ENCODE measurements at regions not wholly inside any gene's neighbourhood (a gene's known extent, or its start where the extent isn't known, plus 50 kb on each side); places are given as distances from the start of the nearest gene placed in this dataset.
"Not testable (repeated sequence)": the region's sequence is repeated elsewhere in the genome, so short reads cannot be mapped to it uniquely, and the experiment has no call there.

GRCh38 chr3:67064105-67064504 is 66.0 kb downstream of the KBTBD8 start:
- H3K27ac Mint-ChIP-seq = no peak overlapping the region
- no peaks in the 10 kb centered on the region for H3K4me1 Mint-ChIP-seq (ENCODE audit: low read depth)
- H3K27me3 Mint-ChIP-seq = peaks cover 11% of the 10 kb centered on the region
- H3K9me3 Mint-ChIP-seq = no peaks in the 10 kb centered on the region
- intact Hi-C loops (cut with micrococcal nuclease) = no loop called here
- H3K36me3 Mint-ChIP-seq (ENCODE audit: low read depth) = no peaks in the 10 kb centered on the region
- H3K4me3 Mint-ChIP-seq = no peak overlapping the region

DNA sequence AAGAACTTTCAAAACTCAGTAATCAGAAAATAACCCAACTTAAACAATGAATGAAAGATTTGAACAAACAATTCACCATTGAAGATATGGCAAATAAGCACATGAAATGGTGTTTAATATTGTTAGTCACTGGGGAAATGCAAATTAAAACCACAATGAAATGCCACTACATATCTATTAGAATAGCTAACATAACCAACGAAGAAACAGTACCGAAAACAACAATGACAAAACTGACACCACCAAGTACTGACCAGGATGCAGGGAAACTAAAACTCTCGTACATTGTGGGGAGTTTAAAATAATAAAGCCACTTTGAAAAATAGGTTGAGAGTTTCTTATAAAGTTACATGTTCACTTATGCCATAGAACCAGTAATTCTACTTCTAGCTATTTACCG is 69.1 kb downstream of the KBTBD8 start:
- Mint-ChIP-seq H3K9me3 (no peaks in the 10 kb centered on the region), H3K36me3 (ENCODE audit: low read depth) (no peaks in the 10 kb centered on the region), H3K4me3 (no peak overlapping the region), H3K4me1 (ENCODE audit: low read depth) (no peaks in the 10 kb centered on the region), H3K27ac (no peak overlapping the region), H3K27me3 (peaks cover 7% of the 10 kb centered on the region)
- intact Hi-C loops (cut with micrococcal nuclease) = no loop called here

DNA sequence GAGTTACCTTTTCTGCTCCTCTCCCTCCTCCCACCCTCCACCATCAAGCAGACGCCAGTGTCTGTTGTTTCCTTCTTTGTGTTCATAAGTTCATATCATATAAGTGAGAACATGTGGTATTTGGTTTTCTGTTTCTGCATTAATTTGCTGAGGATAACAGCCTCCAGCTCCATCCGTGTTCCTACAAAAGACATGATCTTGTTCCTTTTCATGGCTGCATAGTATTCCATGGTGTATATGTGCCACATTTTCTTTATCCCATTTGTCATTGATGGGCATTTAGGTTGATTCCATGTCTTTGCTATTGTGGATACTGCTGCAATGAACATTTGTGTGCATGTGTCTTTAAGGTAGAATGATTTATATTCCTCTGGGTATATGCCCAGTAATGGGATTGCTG is 74.5 kb downstream of the KBTBD8 start:
- H3K27me3 Mint-ChIP-seq; H3K4me1 Mint-ChIP-seq (ENCODE audit: low read depth); H3K36me3 Mint-ChIP-seq (ENCODE audit: low read depth); H3K9me3 Mint-ChIP-seq; H3K4me3 Mint-ChIP-seq; intact Hi-C loops (cut with micrococcal nuclease); H3K27ac Mint-ChIP-seq: not testable (repeated sequence)

DNA sequence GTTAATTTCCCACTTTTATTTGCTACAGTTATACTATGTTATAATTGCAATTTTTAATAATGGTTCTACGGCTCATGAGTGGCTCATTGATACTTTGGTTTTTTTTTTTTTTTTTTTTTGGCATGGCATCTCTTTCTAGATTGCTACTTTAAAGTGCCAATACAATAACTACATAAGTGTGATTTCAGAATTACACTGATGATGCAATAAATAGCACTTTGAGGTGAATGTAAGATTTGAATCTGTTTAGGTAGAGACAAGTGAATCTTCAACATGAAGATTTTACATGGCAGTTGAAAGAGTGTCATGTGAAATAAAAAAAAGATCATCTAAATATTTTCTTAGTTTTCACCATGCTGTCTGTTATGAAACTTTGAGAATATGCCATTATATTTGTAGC is 75.7 kb downstream of the KBTBD8 start:
- intact Hi-C loops (cut with micrococcal nuclease) = no loop called here
- H3K27me3 Mint-ChIP-seq = peaks cover 5% of the 10 kb centered on the region
- H3K36me3 Mint-ChIP-seq (ENCODE audit: low read depth) = no peaks in the 10 kb centered on the region
- H3K27ac Mint-ChIP-seq = no peak overlapping the region
- H3K9me3 Mint-ChIP-seq = no peaks in the 10 kb centered on the region
- no peak overlapping the region for H3K4me3 Mint-ChIP-seq
- no peaks in the 10 kb centered on the region for H3K4me1 Mint-ChIP-seq (ENCODE audit: low read depth)

- intact Hi-C loops (cut with micrococcal nuclease) = no loop called here
- H3K36me3 Mint-ChIP-seq (ENCODE audit: low read depth) = no peaks in the 10 kb centered on the region
- no peaks in the 10 kb centered on the region for H3K9me3 Mint-ChIP-seq
- H3K27ac Mint-ChIP-seq = no peak overlapping the region
- H3K4me1 Mint-ChIP-seq (ENCODE audit: low read depth) = no peaks in the 10 kb centered on the region
- no peak overlapping the region for H3K4me3 Mint-ChIP-seq
- H3K27me3 Mint-ChIP-seq = peaks cover 5% of the 10 kb centered on the region
Measured at GRCh38 chr3:67075295-67075694, 77.2 kb downstream of the KBTBD8 start.

GRCh38 chr3:67076607-67077006 is 78.5 kb downstream of the KBTBD8 start:
- Mint-ChIP-seq H3K4me3 (no peak overlapping the region), H3K36me3 (ENCODE audit: low read depth) (no peaks in the 10 kb centered on the region), H3K27ac (no peak overlapping the region), H3K27me3 (peaks cover 3% of the 10 kb centered on the region), H3K4me1 (ENCODE audit: low read depth) (no peaks in the 10 kb centered on the region), H3K9me3 (no peaks in the 10 kb centered on the region)
- intact Hi-C loops (cut with micrococcal nuclease) = no loop called here

- Mint-ChIP-seq H3K27ac (no peak overlapping the region), H3K36me3 (ENCODE audit: low read depth) (no peaks in the 10 kb centered on the region), H3K9me3 (no peaks in the 10 kb centered on the region), H3K4me1 (ENCODE audit: low read depth) (no peaks in the 10 kb centered on the region), H3K27me3 (peaks cover 3% of the 10 kb centered on the region), H3K4me3 (no peak overlapping the region)
- intact Hi-C loops (cut with micrococcal nuclease) = no loop called here
Measured at GRCh38 chr3:67077656-67078055, 79.5 kb downstream of the KBTBD8 start.

- Mint-ChIP-seq H3K4me3 (no peak overlapping the region), H3K9me3 (peaks cover 33% of the 10 kb centered on the region), H3K36me3 (ENCODE audit: low read depth) (no peaks in the 10 kb centered on the region), H3K4me1 (ENCODE audit: low read depth) (peaks cover 6% of the 10 kb centered on the region), H3K27me3 (peaks cover 1% of the 10 kb centered on the region), H3K27ac (no peak overlapping the region)
- intact Hi-C loops (cut with micrococcal nuclease) = no loop called here
Measured at GRCh38 chr3:67082533-67083024, 84.5 kb downstream of the KBTBD8 start.

DNA sequence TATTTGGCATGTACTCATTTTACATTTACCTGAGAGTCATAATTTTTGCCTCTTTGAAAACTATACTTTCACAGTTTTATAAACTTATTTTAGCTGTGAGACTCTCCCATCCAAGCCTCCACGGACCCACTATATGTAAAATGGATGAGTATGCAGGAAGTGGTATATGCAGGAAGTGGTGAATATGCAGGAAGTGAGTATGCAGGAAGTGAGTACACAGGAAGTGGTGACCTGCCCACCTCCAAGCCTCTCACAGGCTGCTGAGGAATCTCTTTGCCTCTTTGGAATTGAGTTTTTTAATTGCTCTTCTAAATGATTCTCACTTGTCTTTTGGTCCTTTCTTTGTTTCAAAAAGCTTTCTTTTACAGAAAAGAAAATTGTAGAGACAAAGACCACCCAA is 85.2 kb downstream of the KBTBD8 start:
- H3K4me3 Mint-ChIP-seq = no peak overlapping the region
- peaks cover 33% of the 10 kb centered on the region for H3K9me3 Mint-ChIP-seq
- intact Hi-C loops (cut with micrococcal nuclease) = no loop called here

DNA sequence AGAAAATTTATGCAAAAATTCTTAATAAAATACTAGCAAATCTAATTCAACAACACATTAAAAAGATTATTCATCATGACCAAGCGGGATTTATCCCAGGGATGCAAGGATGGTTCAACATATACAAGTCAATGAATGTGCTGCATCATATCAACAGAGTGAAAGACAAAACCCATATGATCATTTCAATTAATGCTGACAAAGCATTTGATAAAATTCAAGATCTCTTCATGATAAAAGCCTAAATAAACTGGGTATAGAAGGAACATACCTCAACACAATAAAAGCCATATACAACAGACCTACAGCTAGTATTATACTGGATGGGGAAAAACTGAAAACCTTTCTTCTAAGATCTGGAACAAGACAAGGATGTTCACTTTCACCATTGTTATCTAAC is 89.7 kb downstream of the KBTBD8 start:
- peaks cover 6% of the 10 kb centered on the region for H3K4me1 Mint-ChIP-seq (ENCODE audit: low read depth)
- no peaks in the 10 kb centered on the region for H3K36me3 Mint-ChIP-seq (ENCODE audit: low read depth)
- H3K9me3 Mint-ChIP-seq = peaks cover 33% of the 10 kb centered on the region
- H3K27me3 Mint-ChIP-seq = peaks cover 1% of the 10 kb centered on the region
- intact Hi-C loops (cut with micrococcal nuclease) = no loop called here
- no peak overlapping the region for H3K4me3 Mint-ChIP-seq
- no peak overlapping the region for H3K27ac Mint-ChIP-seq

More for the DNA sequence above, 85.2 kb downstream of the KBTBD8 start:
- Mint-ChIP-seq H3K4me1 (ENCODE audit: low read depth) (peaks cover 6% of the 10 kb centered on the region), H3K27ac (no peak overlapping the region), H3K27me3 (peaks cover 1% of the 10 kb centered on the region), H3K36me3 (ENCODE audit: low read depth) (no peaks in the 10 kb centered on the region)

DNA sequence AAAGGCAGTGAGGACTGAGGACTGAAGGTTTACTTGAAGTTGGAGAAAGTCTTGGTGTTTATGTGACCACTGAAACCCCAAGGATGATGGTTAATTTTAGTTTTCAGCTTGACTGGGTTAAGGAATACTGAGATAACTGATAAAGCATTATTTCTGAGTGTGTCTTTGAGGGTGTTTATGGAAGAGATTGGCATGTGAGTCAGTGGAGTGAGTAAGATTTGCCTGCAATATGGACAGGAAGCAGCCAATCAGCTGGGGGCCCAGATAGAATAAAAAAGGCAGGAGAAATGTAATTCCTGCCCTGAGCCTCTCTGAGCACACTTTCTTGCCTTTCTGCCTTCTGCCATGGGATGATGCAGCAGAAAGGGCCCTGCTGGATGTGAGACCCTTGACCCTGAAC is 92.4 kb downstream of the KBTBD8 start:
- peaks cover 19% of the 10 kb centered on the region for H3K9me3 Mint-ChIP-seq
- H3K4me1 Mint-ChIP-seq (ENCODE audit: low read depth) = no peaks in the 10 kb centered on the region
- H3K27ac Mint-ChIP-seq = no peak overlapping the region
- intact Hi-C loops (cut with micrococcal nuclease) = no loop called here
- H3K27me3 Mint-ChIP-seq = peaks cover 1% of the 10 kb centered on the region
- H3K36me3 Mint-ChIP-seq (ENCODE audit: low read depth) = no peaks in the 10 kb centered on the region
- no peak overlapping the region for H3K4me3 Mint-ChIP-seq

- no peaks in the 10 kb centered on the region for H3K36me3 Mint-ChIP-seq (ENCODE audit: low read depth)
- intact Hi-C loops (cut with micrococcal nuclease) = no loop called here
- H3K27me3 Mint-ChIP-seq = no peaks in the 10 kb centered on the region
Measured at GRCh38 chr3:67093305-67093704, 95.2 kb downstream of the KBTBD8 start.

DNA sequence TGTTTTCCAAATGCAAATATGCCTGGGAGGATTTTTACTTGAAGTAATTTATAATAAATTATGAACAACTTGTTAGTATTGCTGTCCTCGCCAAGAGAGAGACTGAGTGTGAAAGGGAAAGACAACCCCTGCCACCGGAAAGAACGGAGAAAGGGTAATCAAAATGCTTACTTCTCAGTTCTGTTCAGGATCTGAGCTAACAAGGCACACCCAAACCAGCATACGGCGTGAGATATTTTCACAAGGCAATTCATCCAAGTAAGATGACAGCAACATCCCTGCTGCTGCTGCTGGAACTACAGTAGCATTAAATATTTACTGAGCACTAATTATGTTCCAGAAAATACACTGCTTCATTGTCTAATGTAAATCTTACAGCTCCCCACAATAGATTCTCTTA is 96.1 kb downstream of the KBTBD8 start:
- intact Hi-C loops (cut with micrococcal nuclease) = no loop called here
- Mint-ChIP-seq H3K4me3 (no peak overlapping the region), H3K27me3 (no peaks in the 10 kb centered on the region), H3K9me3 (no peaks in the 10 kb centered on the region), H3K36me3 (ENCODE audit: low read depth) (no peaks in the 10 kb centered on the region), H3K4me1 (ENCODE audit: low read depth) (no peaks in the 10 kb centered on the region), H3K27ac (no peak overlapping the region)

More at GRCh38 chr3:67093305-67093704, 95.2 kb downstream of the KBTBD8 start:
- no peak overlapping the region for H3K4me3 Mint-ChIP-seq
- H3K9me3 Mint-ChIP-seq = no peaks in the 10 kb centered on the region
- H3K4me1 Mint-ChIP-seq (ENCODE audit: low read depth) = no peaks in the 10 kb centered on the region
- H3K27ac Mint-ChIP-seq = no peak overlapping the region

- Mint-ChIP-seq H3K9me3 (no peaks in the 10 kb centered on the region), H3K27ac (no peak overlapping the region), H3K27me3 (no peaks in the 10 kb centered on the region), H3K4me1 (ENCODE audit: low read depth) (no peaks in the 10 kb centered on the region), H3K4me3 (no peak overlapping the region), H3K36me3 (ENCODE audit: low read depth) (no peaks in the 10 kb centered on the region)
- intact Hi-C loops (cut with micrococcal nuclease) = no loop called here
Measured at GRCh38 chr3:67094774-67095173, 96.7 kb downstream of the KBTBD8 start.

DNA sequence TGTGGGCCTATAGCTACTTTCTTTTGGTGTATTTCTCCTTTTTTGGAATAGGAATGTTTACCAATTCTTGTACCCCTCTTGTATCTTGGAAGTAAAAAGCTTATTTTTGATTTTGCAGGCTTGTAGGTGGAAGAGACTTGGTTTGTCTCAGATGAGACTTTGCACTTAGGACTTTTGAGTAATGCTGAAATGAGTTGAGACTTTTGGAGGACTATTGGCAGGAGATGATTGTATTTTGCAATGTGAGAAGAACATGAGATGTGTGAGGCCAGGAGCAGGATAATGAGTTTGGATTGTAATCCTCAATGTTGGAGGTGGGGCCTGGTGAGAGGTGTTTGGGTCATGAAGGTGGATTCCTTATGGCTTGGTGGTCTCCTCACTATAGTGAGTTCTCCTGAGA is 106.3 kb downstream of the KBTBD8 start:
- Mint-ChIP-seq H3K4me1 (ENCODE audit: low read depth) (no peaks in the 10 kb centered on the region), H3K9me3 (no peaks in the 10 kb centered on the region), H3K27me3 (peaks cover 3% of the 10 kb centered on the region), H3K27ac (no peak overlapping the region), H3K36me3 (ENCODE audit: low read depth) (no peaks in the 10 kb centered on the region), H3K4me3 (no peak overlapping the region)
- intact Hi-C loops (cut with micrococcal nuclease) = no loop called here
